ENCODE measurements at regions not wholly inside any gene's neighbourhood (a gene's known extent, or its start where the extent isn't known, plus 50 kb on each side); places are given as distances from the start of the nearest gene placed in this dataset.
"Not testable (repeated sequence)": the region's sequence is repeated elsewhere in the genome, so short reads cannot be mapped to it uniquely, and the experiment has no call there.

- Histone ChIP-seq H3K27ac (no peak overlapping the region), H3K36me3 (no peaks in the 10 kb centered on the region), H3K4me3 (no peak overlapping the region), H3K4me1 (no peaks in the 10 kb centered on the region), H3K27me3 (peaks cover 0 to 20% of the 10 kb centered on the region in 2 donors), H3K9me3 (no peaks in the 10 kb centered on the region)
- no peak for DNase-seq (ENCODE audit: low spot score in 2 of 2)
- no peak for TF ChIP-seq POLR2AphosphoS5 (IDR thresholded peaks at IDR 0.05)
- TF ChIP-seq POLR2A (IDR thresholded peaks at IDR 0.05): no peak
- TF ChIP-seq CTCF (IDR thresholded peaks at IDR 0.05): no peak
- intact Hi-C loops (cut with DNase I; ENCODE audit: low total_unique reads): no loop called here
Observed at GRCh38 chrX:118286066-118286762, 59.7 kb upstream of the WDR44 start.

GRCh38 chrX:118295818-118296217 lies 50.1 kb upstream of the WDR44 start:
- intact Hi-C loops (cut with DNase I; ENCODE audit: low total_unique reads): not testable (repeated sequence)

More at GRCh38 chrX:118295818-118296217, 50.1 kb upstream of the WDR44 start:
- H3K9me3 ChIP-seq; H3K27me3 ChIP-seq; H3K36me3 ChIP-seq; H3K27ac ChIP-seq; DNase-seq (ENCODE audit: low spot score in 2 of 2); H3K4me3 ChIP-seq; H3K4me1 ChIP-seq: not testable (repeated sequence)
